ENCODE measurements at regions not wholly inside any gene's neighbourhood (a gene's known extent, or its start where the extent isn't known, plus 50 kb on each side); places are given as distances from the start of the nearest gene placed in this dataset.

- H3K4me3 ChIP-seq = no peak overlapping the region
- no peak overlapping the region for H3K27ac ChIP-seq
- 88 to 90% methylated on average over 1 of the region's 1 CpG for WGBS, 2 donors
- DNase-seq = no peak
- intact Hi-C loops (cut with DNase I; ENCODE audit: low total_unique reads) = no loop called here
- no peaks in the 10 kb centered on the region for H3K4me1 ChIP-seq
- H3K9me3 ChIP-seq = no peaks in the 10 kb centered on the region
- no peaks in the 10 kb centered on the region for H3K36me3 ChIP-seq (ENCODE audit: low read depth, missing control alignments)
- no peaks in the 10 kb centered on the region for H3K27me3 ChIP-seq
- TF ChIP-seq CTCF (IDR thresholded peaks at IDR 0.05) (no peak), POLR2A (IDR thresholded peaks at IDR 0.05) (no peak)
Measured at GRCh38 chr3:154728285-154728684, 298.3 kb upstream of the GPR149 start.

- TF ChIP-seq CTCF (IDR thresholded peaks at IDR 0.05) = no peak
- no peak for DNase-seq
- Histone ChIP-seq H3K36me3 (ENCODE audit: low read depth, missing control alignments) (no peaks in the 10 kb centered on the region), H3K27me3 (no peaks in the 10 kb centered on the region), H3K4me3 (no peak overlapping the region), H3K4me1 (no peaks in the 10 kb centered on the region), H3K9me3 (no peaks in the 10 kb centered on the region), H3K27ac (no peak overlapping the region)
- intact Hi-C loops (cut with DNase I; ENCODE audit: low total_unique reads) = no loop called here
- 84 to 88% methylated on average over 1 of the region's 1 CpG for WGBS, 2 donors
Measured at GRCh38 chr3:154720921-154721320, 290.9 kb upstream of the GPR149 start.

- no peak for TF ChIP-seq POLR2A (IDR thresholded peaks at IDR 0.05)
- TF ChIP-seq CTCF (IDR thresholded peaks at IDR 0.05) = no peak
- H3K27me3 ChIP-seq = no peaks in the 10 kb centered on the region
- H3K36me3 ChIP-seq (ENCODE audit: low read depth, missing control alignments) = no peaks in the 10 kb centered on the region
- DNase-seq = no peak
- no peaks in the 10 kb centered on the region for H3K4me1 ChIP-seq
- H3K4me3 ChIP-seq = no peak overlapping the region
- WGBS, 2 donors = 65 to 67% methylated on average over 1 of the region's 1 CpG
- H3K9me3 ChIP-seq = no peaks in the 10 kb centered on the region
- H3K27ac ChIP-seq = no peak overlapping the region
- intact Hi-C loops (cut with DNase I; ENCODE audit: low total_unique reads) = no loop called here
Measured at GRCh38 chr3:154718053-154718452, 288.1 kb upstream of the GPR149 start.

GRCh38 chr3:154716170-154716569, 286.2 kb upstream of the GPR149 start:
- no peaks in the 10 kb centered on the region for H3K4me1 ChIP-seq
- no peak overlapping the region for H3K4me3 ChIP-seq
- intact Hi-C loops (cut with DNase I; ENCODE audit: low total_unique reads) = no loop called here
- no peaks in the 10 kb centered on the region for H3K9me3 ChIP-seq
- no peaks in the 10 kb centered on the region for H3K27me3 ChIP-seq
- DNase-seq = no peak
- H3K36me3 ChIP-seq (ENCODE audit: low read depth, missing control alignments) = no peaks in the 10 kb centered on the region
- no peak overlapping the region for H3K27ac ChIP-seq
- TF ChIP-seq CTCF (IDR thresholded peaks at IDR 0.05) = no peak
- no peak for TF ChIP-seq POLR2A (IDR thresholded peaks at IDR 0.05)
- WGBS, 2 donors = 84 to 86% methylated on average over 3 of the region's 3 CpGs

GRCh38 chr3:154708554-154708953, 278.6 kb upstream of the GPR149 start:
- Histone ChIP-seq H3K36me3 (ENCODE audit: low read depth, missing control alignments) (no peaks in the 10 kb centered on the region), H3K4me1 (no peaks in the 10 kb centered on the region), H3K27me3 (no peaks in the 10 kb centered on the region), H3K4me3 (no peak overlapping the region), H3K9me3 (no peaks in the 10 kb centered on the region), H3K27ac (no peak overlapping the region)
- WGBS, 2 donors = 78 to 82% methylated on average over 1 of the region's 1 CpG
- intact Hi-C loops (cut with DNase I; ENCODE audit: low total_unique reads) = no loop called here
- TF ChIP-seq POLR2A (IDR thresholded peaks at IDR 0.05) = no peak
- no peak for DNase-seq

All from testis (tissue), 2 donors.